ENCODE measurements at regions not wholly inside any gene's neighbourhood (a gene's known extent, or its start where the extent isn't known, plus 50 kb on each side); places are given as distances from the start of the nearest gene placed in this dataset.

DNA sequence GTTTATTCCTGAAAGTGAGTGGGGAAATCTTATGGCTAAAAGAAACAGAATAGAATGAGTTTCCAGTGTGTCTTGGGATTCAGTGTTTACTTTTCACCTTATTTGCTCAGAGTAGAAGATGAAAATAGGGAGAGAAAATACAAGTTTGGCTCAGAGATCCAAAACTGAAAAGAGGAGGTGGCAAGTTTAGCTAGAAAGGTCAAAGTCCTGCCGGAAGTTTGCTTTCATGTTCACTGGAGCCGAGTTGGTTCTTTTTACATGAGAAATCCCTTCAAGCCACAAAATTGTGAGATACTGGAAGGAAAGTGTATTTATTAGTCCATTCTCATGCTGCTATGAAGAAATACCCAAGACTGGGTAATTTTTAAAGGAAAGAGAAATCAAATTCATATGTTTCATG, 604.6 kb downstream of the MRPL39 start:
- no peak for DNase-seq

GRCh38 chr21:24995216-24995615, 612.1 kb downstream of the MRPL39 start:
- DNase-seq = no peak

- no peak for DNase-seq
These were observed 612.6 kb downstream of the MRPL39 start for GRCh38 chr21:24994717-24995116.

DNA sequence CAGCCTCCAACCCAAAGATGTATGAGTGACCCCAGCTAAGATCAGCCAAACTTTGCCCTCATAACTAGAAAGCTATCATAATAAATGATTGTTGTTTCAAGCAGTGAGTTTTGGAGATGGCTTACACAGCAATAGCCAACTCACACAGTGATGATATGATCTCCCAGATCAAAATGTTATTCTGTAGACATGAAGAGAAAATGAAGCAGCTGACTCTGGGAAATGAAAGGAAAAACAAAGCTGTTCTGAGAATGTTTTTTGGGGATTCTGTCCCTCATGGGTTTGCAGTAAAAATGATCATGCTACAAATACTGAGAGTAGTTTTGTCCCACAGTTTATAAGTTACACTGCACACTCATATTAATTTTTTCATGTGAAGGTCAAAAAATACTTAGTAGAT, 617.8 kb downstream of the MRPL39 start:
- no peak for DNase-seq

DNA sequence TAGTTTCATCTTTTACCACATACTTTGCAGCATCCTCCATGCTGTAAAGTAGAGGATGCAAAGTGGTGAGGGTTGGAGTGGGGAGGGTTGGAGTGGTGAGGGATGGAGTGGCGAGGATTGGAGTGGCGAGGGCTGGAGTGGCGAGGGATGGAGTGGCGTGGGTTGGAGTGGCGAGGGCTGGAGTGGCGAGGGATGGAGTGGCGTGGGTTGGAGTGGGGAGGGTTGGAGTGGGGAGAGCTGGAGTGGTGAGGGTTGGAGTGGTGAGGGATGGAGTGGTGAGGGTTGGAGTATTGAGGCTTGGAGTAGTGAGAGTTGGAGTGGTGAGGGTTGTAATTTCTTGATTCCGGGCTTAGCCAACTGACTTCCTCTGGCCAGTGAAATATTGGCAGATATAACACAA, 618.3 kb downstream of the MRPL39 start:
- DNase-seq = no peak

DNA sequence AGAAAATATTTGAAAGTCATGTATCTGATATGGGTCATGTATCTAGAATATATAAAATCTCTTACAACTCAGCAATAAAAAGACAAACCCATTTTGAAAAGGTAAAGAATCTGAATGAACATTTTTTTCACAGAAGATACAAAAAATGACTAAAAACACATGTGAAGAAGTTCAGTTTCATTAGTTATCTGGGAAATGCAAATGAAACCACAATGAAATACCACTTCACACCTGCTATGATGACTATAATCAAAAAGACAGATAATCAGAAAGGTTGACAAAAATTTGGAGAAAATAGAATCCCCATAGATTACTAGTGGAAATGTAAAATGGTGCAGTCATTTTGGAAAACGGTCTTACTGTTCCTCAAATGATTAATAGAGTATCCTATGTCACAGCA, 631.0 kb downstream of the MRPL39 start:
- no peak for DNase-seq

DNA sequence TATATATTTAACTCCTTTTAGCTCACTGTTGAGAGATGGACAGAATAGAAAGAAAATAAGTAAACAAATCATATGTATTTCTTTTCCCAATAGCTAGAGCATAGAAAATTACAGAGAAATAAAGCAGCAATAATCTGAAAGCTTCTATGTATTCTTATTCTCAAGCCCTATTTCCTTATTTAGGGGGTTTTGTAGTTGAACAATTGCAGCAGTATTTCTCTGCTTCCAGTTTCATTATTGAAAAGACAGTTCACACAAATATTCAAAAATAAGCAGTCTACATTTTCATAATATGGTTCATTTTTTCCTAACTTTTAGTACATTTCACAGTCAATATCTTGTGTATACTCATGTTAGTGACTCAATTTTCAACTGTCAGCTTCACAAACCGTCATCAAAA, 638.2 kb downstream of the MRPL39 start:
- no peak for DNase-seq

GRCh38 chr21:24955275-24955961, 651.9 kb downstream of the MRPL39 start:
- DNase-seq = no peak

DNA sequence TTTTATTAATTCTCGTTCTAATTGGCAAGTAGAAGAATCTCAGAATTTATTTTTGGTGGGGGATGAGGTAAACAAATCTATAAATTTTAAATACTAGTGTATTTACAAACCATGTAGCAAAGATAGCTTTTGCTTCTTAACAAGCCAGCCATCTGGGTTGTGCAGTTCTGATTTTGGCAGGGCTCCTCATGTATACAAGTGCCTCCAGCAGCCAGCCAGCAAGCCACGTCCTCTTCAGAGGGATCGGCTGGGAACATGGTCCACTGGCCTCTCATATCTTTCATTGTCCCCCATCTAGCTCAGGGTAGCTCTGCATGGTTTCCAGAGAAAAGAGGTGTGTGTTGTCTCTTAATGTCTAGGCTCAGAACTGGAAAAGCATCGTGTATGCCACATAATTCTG, 659.1 kb downstream of the MRPL39 start:
- DNase-seq = no peak

- no peak for DNase-seq
These were observed 661.4 kb downstream of the MRPL39 start for GRCh38 chr21:24945910-24946309.

DNA sequence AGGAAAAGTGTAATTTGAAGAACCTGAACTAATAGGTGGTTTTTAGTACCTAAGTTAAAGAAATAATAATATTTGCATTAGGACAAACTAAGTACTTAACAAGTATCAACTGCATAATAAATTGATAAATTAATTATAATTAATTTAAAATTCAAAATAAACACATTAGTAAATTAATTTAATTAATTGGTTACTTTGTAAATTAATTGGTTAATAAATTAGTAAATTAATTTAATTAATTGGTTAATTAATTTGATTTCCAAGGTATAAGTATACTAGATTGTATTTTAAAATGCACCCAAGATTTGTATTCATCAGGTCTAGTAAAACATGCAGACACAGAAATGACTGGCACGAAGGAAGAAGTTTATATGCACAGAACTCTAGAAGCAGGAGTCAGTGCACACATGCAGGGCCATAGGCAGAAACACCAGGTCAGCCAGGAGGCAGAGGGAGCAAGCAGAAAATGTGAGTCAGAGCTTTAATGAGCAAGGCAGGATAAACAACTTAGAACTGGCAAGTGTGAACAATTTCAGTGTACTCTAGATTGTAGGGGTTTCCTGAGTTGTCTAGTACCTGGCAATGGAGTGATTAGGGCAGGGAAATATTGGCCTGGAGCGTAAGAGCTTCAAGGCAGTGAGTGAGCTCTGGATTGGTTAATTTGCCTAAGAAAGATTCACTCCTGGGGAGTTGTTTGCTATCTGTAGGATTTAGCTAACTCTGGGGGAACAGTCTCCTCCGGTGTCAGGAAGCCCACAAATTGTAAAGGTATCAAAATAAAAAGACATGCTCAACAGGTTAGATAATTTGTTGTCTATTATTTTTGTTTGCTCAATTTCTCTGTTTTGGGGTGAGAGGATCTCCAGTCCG, 665.7 kb downstream of the MRPL39 start:
- no peak for DNase-seq

GRCh38 chr21:24939291-24939690, 668.0 kb downstream of the MRPL39 start:
- DNase-seq = no peak

- no peak for DNase-seq
These were observed 668.7 kb downstream of the MRPL39 start for GRCh38 chr21:24938573-24938972.

- DNase-seq = no peak
These were observed 671.3 kb downstream of the MRPL39 start for GRCh38 chr21:24935991-24936390.

DNA sequence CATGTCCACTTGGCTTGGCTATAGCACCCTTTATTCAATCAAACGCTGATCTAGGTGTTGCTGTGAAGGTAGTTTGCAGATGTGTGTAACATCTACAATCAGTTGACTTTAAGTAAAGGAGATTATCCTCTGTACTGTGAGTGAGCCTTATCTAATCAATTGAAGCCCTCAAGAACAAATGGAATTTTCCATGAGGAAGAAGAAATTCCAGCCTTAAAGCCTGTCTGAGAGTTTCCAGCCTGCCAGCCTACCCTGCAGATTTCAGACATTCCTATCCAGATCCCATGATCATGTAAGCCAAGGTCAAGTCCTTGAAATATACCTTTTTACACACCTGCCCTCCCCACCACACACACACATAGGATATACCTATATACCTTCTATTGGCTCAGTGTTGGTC, 696.7 kb downstream of the MRPL39 start:
- no peak for DNase-seq

DNA sequence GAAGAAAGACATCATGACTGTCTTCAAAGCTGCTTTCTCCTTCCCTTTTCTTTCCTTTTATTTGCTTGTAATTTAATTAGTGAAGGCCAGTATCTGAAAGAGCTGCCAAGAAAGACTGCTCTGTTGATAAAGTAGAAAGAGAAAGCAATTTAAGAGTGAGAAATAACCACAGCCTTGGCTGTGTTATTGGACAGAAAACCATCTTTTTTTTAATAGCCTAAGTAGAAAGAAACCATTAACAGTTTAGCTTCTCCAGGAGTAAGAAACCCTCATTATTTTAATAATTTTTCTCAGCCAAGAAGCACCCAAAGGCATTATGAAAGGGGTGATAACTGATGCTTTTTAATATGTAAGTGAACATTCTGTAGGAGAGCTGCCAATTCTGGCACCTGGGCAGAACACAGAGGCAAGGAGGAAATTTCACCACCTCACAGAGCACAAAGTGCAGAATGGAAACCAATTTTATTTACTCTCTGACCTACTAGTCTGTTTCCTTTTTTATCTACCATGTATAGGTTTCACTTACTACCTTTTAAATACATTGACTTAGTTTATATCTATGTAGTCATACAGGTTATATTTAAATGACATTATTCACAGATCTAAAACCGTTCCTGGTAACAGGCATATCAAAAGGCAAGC, 703.2 kb downstream of the MRPL39 start:
- no peak for DNase-seq

GRCh38 chr21:24899138-24899537, 708.1 kb downstream of the MRPL39 start:
- DNase-seq = no peak

- DNase-seq = no peak
These were observed 709.4 kb downstream of the MRPL39 start for GRCh38 chr21:24897883-24898282.

GRCh38 chr21:24896735-24897124, 710.6 kb downstream of the MRPL39 start:
- DNase-seq = no peak

DNA sequence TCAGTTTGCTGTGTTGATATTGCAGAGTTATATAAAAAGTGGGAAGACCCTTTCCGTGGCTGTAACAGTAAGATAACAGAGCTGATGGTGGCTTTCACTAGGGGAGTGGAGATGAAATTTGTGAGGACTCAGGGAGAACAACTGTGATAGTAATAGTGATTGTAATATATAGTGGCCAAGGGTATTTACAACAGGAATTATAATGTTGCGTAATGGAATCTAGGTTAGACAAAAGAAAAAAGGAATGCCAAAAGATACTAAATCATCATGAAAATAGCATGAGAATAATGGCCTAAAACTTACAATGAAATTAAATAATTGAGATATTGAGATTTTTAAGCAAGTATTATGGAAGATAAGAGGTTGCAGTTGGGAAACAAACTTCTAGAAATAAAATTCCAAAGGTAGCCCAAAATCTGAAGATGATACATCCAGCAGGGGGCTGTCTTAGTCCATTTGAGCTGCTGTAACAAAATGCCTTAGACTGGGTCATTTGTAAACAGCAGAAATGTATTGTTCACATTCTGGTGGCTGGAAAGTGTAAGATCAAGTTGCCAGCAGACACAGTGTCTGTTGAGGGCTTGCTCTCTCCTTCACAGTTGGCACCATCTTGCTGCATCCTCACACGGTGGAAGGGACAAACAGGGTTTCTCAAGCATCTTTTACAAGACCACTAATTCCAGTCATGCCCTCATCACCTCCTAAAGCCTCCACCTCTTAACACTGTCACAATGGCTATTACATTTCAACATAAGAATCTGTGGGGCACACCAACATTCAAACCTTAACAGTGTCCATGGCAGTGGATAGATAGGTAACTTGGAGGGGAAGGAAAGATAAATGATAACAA, 711.2 kb downstream of the MRPL39 start:
- DNase-seq = no peak

DNA sequence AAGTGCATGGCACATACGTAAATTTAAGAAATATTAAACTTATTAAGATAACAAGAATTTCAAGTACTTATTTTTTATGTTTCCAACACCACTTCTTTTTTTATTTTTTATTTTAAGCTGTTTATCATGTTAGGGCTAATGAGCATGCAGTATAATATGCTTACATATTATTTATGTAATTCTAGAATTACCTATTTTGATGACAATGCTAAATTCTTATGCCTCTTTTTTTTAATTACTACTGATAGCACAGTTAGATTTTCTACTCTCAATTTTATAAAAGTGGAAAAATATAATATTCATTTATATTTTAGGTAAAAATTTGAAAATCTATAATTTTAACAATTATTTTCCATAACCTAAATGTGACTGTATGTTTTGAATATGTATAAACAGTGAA, 713.0 kb downstream of the MRPL39 start:
- no peak for DNase-seq

DNA sequence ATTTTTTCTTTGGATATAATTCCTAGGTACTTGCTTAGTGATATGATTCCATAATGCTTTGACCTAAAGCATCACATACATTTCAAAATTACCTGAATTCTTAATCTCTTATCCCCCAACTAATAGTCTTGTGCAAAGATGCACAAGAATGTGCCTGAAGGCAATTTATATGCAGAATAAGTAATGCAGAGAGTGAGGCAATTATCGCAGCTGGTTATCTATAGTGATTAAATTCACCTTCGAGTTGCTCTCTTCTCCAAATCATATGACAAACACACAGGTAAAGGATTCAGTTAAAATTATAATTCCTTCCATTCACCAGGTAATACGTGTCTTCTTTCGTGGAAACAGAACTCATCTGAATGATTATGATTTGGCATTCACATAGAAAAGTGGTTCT, 717.3 kb downstream of the MRPL39 start:
- no peak for DNase-seq

DNA sequence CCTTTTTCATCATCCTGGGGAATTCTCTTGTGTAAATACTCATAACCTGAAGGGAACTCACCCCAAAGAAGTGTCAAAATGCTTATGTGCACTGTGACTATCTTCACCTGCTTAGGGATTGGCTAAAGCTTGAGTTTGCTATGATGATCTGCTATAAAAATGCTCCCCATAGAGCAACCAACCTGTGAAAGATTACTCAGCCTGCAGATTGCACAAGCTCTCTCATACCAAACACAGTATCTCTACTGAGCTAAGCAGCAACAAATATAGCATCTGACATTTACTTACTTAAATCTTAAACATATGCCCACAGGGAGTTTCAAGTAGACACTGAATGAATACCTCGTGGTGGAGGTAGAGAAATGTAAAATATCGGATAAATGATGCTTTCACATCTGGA, 725.8 kb downstream of the MRPL39 start:
- no peak for DNase-seq

All from central memory CD4-positive, alpha-beta T cell (primary cell).